ENCODE measurements at regions not wholly inside any gene's neighbourhood (a gene's known extent, or its start where the extent isn't known, plus 50 kb on each side); places are given as distances from the start of the nearest gene placed in this dataset.

DNA sequence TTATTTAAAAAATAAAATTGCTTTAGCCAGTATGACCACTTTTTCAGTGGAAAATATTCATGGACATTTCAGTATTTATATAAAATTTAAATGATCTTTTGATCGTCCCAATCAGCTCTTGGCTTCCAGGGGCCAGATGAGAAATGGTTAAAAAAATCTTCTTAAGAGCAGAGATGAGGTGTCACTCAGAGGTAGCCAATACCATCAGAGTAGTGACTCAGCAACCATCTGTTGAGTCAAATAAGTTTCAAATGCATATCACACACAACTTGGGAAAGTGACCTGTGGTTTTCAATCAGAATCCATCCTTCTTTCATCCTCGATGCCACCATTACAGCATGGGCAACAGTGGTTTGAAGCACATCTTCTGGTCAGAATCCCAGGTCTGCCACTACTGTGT lies 958.8 kb upstream of the NR2F2 start:
- no peak for TF ChIP-seq YY1 (IDR thresholded peaks at IDR 0.05; ENCODE audit: insufficient read depth, insufficient read length)
- TF ChIP-seq SUZ12 (IDR thresholded peaks at IDR 0.05; ENCODE audit: extremely low read depth, insufficient read depth, insufficient read length): no peak
- no peak for TF ChIP-seq ZNF274 (IDR thresholded peaks at IDR 0.05; ENCODE audit: low read depth, low read length)
